Loucy (cell line): ENCODE measurements at regions not wholly inside any gene's neighbourhood (a gene's known extent, or its start where the extent isn't known, plus 50 kb on each side); places are given as distances from the start of the nearest gene placed in this dataset.

Experiments
- H2AFZ ChIP-seq: fragments of 200-600 bp; sonication (generic); 2 replicates; pipeline ENCODE4 v1.6.0; 2016; ENCODE audit warnings: antibody characterized with exemption, mild to moderate bottlenecking, low read length, moderate library complexity
- H3F3A ChIP-seq: fragments of 200-600 bp; 2 replicates; pipeline ENCODE4 v1.6.0; 2016; ENCODE audit warnings: antibody characterized with exemption, low read depth, mild to moderate bottlenecking
- H3K27me3 ChIP-seq: fragments of 200-600 bp; sonication (generic); 2 replicates; pipeline ENCODE4 v1.6.1; 2014; ENCODE audit warnings: low read length, mild to moderate bottlenecking; ENCODE audit not compliant: insufficient read depth, poor library complexity, severe bottlenecking
- H3K36me3 ChIP-seq: fragments of 200-600 bp; sonication (generic); 2 replicates; pipeline ENCODE4 v1.6.1; 2016; ENCODE audit warnings: low read length; ENCODE audit not compliant: insufficient read depth
- H3K4me1 ChIP-seq: fragments of 200-600 bp; sonication (generic); 2 replicates; pipeline ENCODE4 v1.5.1; 2014; ENCODE audit warnings: low read length, mild to moderate bottlenecking; ENCODE audit not compliant: insufficient read depth, poor library complexity, severe bottlenecking
- H3K4me2 ChIP-seq: fragments of 200-600 bp; sonication (generic); 2 replicates; pipeline ENCODE4 v1.6.0; 2014; ENCODE audit warnings: antibody characterized with exemption, low read length, low read depth, mild to moderate bottlenecking; ENCODE audit not compliant: poor library complexity, severe bottlenecking
- H3K4me3 ChIP-seq: fragments of 200-600 bp; sonication (generic); 2 replicates; pipeline ENCODE4 v1.5.1; 2014; ENCODE audit warnings: low read length, mild to moderate bottlenecking, mixed read lengths; ENCODE audit not compliant: poor library complexity, severe bottlenecking
- H3K79me2 ChIP-seq: fragments of 200-600 bp; sonication (generic); 2 replicates; pipeline ENCODE4 v1.6.1; 2014; ENCODE audit warnings: low read length; ENCODE audit not compliant: insufficient read depth
- H3K9ac ChIP-seq: fragments of 200-600 bp; sonication (generic); 2 replicates; pipeline ENCODE4 v1.6.0; 2014; ENCODE audit warnings: mild to moderate bottlenecking, low read depth, low read length, moderate library complexity; ENCODE audit not compliant: poor library complexity, severe bottlenecking
- H3K9me2 ChIP-seq: fragments of 200-600 bp; sonication (generic); replicated peaks from 2 replicates; pipeline ENCODE4 v1.6.1; 2016; ENCODE audit warnings: low read depth, low read length, mixed read lengths
- H3K9me3 ChIP-seq: fragments of 200-600 bp; sonication (generic); 2 replicates; pipeline ENCODE4 v1.6.1; 2014; ENCODE audit warnings: mild to moderate bottlenecking, antibody characterized with exemption, low read length, low read depth; ENCODE audit not compliant: insufficient read depth
- H4K20me1 ChIP-seq: fragments of 200-600 bp; sonication (generic); 2 replicates; pipeline ENCODE4 v1.6.0; 2014; ENCODE audit warnings: antibody characterized with exemption, low read length, mild to moderate bottlenecking; ENCODE audit not compliant: insufficient read depth, poor library complexity, severe bottlenecking
- EZH2phosphoT487 ChIP-seq: fragments of 200-600 bp; IDR thresholded peaks from 2 replicates; pipeline ENCODE4 v1.6.1; 2018; ENCODE audit warnings: antibody characterized with exemption, mild to moderate bottlenecking, moderate library complexity, borderline replicate concordance
- TF ChIP-seq, protein P1 (sequence below): fragments of 200-600 bp; sonication (generic); conservative IDR thresholded peaks from 2 replicates; pipeline ENCODE4 v1.5.1; 2014; ENCODE audit warnings: mild to moderate bottlenecking, antibody characterized with exemption, low read length

- Histone ChIP-seq H2AFZ (no peak overlapping the region), H3K9ac (no peak overlapping the region), H3K9me2 (no peaks in the 10 kb centered on the region), H3F3A (no peaks in the 10 kb centered on the region), H3K27me3 (no peaks in the 10 kb centered on the region), H3K4me3 (no peak overlapping the region), H3K9me3 (no peaks in the 10 kb centered on the region), H3K4me1 (peaks cover 12% of the 10 kb centered on the region), H4K20me1 (no peaks in the 10 kb centered on the region), H3K4me2 (no peak overlapping the region), H3K79me2 (no peaks in the 10 kb centered on the region), H3K36me3 (no peaks in the 10 kb centered on the region)
- TF ChIP-seq, protein P1, sequence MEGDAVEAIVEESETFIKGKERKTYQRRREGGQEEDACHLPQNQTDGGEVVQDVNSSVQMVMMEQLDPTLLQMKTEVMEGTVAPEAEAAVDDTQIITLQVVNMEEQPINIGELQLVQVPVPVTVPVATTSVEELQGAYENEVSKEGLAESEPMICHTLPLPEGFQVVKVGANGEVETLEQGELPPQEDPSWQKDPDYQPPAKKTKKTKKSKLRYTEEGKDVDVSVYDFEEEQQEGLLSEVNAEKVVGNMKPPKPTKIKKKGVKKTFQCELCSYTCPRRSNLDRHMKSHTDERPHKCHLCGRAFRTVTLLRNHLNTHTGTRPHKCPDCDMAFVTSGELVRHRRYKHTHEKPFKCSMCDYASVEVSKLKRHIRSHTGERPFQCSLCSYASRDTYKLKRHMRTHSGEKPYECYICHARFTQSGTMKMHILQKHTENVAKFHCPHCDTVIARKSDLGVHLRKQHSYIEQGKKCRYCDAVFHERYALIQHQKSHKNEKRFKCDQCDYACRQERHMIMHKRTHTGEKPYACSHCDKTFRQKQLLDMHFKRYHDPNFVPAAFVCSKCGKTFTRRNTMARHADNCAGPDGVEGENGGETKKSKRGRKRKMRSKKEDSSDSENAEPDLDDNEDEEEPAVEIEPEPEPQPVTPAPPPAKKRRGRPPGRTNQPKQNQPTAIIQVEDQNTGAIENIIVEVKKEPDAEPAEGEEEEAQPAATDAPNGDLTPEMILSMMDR, result no peak
- TF ChIP-seq EZH2phosphoT487, result no peak
Observed at GRCh38 chr6:15980801-15981200, 148.1 kb upstream of the MYLIP start.

- Histone ChIP-seq H3K4me2 (no peak overlapping the region), H3K4me3 (no peak overlapping the region), H3K4me1 (peaks cover 11% of the 10 kb centered on the region), H4K20me1 (no peaks in the 10 kb centered on the region), H3K9ac (no peak overlapping the region), H3K27me3 (no peaks in the 10 kb centered on the region), H3K9me3 (no peaks in the 10 kb centered on the region), H3K9me2 (no peaks in the 10 kb centered on the region), H3K79me2 (no peaks in the 10 kb centered on the region), H2AFZ (no peak overlapping the region), H3F3A (no peaks in the 10 kb centered on the region), H3K36me3 (no peaks in the 10 kb centered on the region)
- TF ChIP-seq, protein P1, result no peak
- no peak for TF ChIP-seq EZH2phosphoT487
Observed at GRCh38 chr6:15978426-15978825, 150.5 kb upstream of the MYLIP start.

- H3K4me3 ChIP-seq, result no peak overlapping the region
- no peak overlapping the region for H3K9ac ChIP-seq
- no peaks in the 10 kb centered on the region for H3K9me3 ChIP-seq
- no peak overlapping the region for H2AFZ ChIP-seq
- no peaks in the 10 kb centered on the region for H4K20me1 ChIP-seq
- no peak for TF ChIP-seq EZH2phosphoT487
- TF ChIP-seq, protein P1, result no peak
- no peaks in the 10 kb centered on the region for H3K36me3 ChIP-seq
- H3K27me3 ChIP-seq, result no peaks in the 10 kb centered on the region
- H3K4me1 ChIP-seq, result peaks cover 11% of the 10 kb centered on the region
- no peaks in the 10 kb centered on the region for H3F3A ChIP-seq
- H3K79me2 ChIP-seq, result no peaks in the 10 kb centered on the region
- no peak overlapping the region for H3K4me2 ChIP-seq
- H3K9me2 ChIP-seq, result no peaks in the 10 kb centered on the region
Observed at GRCh38 chr6:15977050-15977449, 151.8 kb upstream of the MYLIP start.
